ENCODE measurements at regions not wholly inside any gene's neighbourhood (a gene's known extent, or its start where the extent isn't known, plus 50 kb on each side); places are given as distances from the start of the nearest gene placed in this dataset.

- POLR2A ChIA-PET, result no interaction called here
- Histone ChIP-seq H3K36me3 (replicated peaks in 1 of 2; ENCODE audit: control insufficient read depth in 1 of 2, insufficient read depth in 2 of 2, low read length in 2 of 2) (no peaks in the 10 kb centered on the region), H3K27me3 (ENCODE audit: control insufficient read depth in 1 of 2, insufficient read depth in 2 of 2, low read length in 2 of 2) (no peaks in the 10 kb centered on the region), H3K79me2 (ENCODE audit: insufficient read depth, low read length) (no peaks in the 10 kb centered on the region), H3K4me1 (ENCODE audit: insufficient read depth, low read length) (no peaks in the 10 kb centered on the region), H4K20me1 (ENCODE audit: insufficient read depth, low read length) (no peaks in the 10 kb centered on the region), H3K9me3 (ENCODE audit: low read length) (no peaks in the 10 kb centered on the region), H3K4me2 (ENCODE audit: low read depth, low read length) (no peak overlapping the region), H3K9ac (ENCODE audit: insufficient read depth, low read depth, low read length) (no peak overlapping the region), H2AFZ (ENCODE audit: low read length) (no peak overlapping the region), H3K27ac (ENCODE audit: extremely low read length, insufficient read depth, low read length) (no peak overlapping the region), H3K4me3 (replicated peaks in 1 of 3; ENCODE audit: insufficient read depth in 1 of 3, low read depth in 2 of 3, low read length in 3 of 3) (no peak overlapping the region)
- no TSS peak for BruUV-seq (replicated peaks)
- no peak for FAIRE-seq
- WGBS (ENCODE audit: low lambda C conversion rate), result 0% methylated on average over 3 of the region's 3 CpGs
- in situ Hi-C loops (cut with HindIII; ENCODE audit: extremely low pct_ligation_motif_present, low pct_unique_long_range_greater_than_20kb) (no loop called here), intact Hi-C loops (cut with micrococcal nuclease; ENCODE audit: unreplicated experiment) (no loop called here)
- ATAC-seq, result no peak
- no peak for DNase-seq (ENCODE audit: low spot score)
- CTCF ChIA-PET (ENCODE audit: low intra/inter-chr PET ratio, low total read pairs), result no interaction called here
- no peak for TF ChIP-seq FOXJ3 (CRISPR knock-in tag; IDR thresholded peaks at IDR 0.05; ENCODE audit: borderline replicate concordance)
- TF ChIP-seq GRHL1 (CRISPR knock-in tag; conservative IDR thresholded peaks at IDR 0.05), result no peak
- TF ChIP-seq ZBTB46 (CRISPR knock-in tag; IDR thresholded peaks at IDR 0.05; ENCODE audit: borderline replicate concordance), result no peak
- no peak for TF ChIP-seq ZNF512 (CRISPR knock-in tag; IDR thresholded peaks at IDR 0.05)
- TF ChIP-seq ZNF350 (CRISPR knock-in tag; IDR thresholded peaks at IDR 0.05; ENCODE audit: borderline replicate concordance, low read depth), result no peak
- TF ChIP-seq ZUFSP (CRISPR knock-in tag; IDR thresholded peaks at IDR 0.05; ENCODE audit: borderline replicate concordance), result no peak
- TF ChIP-seq ZNF749 (CRISPR knock-in tag; IDR thresholded peaks at IDR 0.05; ENCODE audit: borderline replicate concordance), result no peak
Measured at GRCh38 chr12:66920205-66920604, 241.3 kb upstream of the GRIP1 start.

All from HepG2 (cell line).